ENCODE measurements at regions not wholly inside any gene's neighbourhood (a gene's known extent, or its start where the extent isn't known, plus 50 kb on each side); places are given as distances from the start of the nearest gene placed in this dataset.
"Not testable (repeated sequence)": the region's sequence is repeated elsewhere in the genome, so short reads cannot be mapped to it uniquely, and the experiment has no call there.

DNA sequence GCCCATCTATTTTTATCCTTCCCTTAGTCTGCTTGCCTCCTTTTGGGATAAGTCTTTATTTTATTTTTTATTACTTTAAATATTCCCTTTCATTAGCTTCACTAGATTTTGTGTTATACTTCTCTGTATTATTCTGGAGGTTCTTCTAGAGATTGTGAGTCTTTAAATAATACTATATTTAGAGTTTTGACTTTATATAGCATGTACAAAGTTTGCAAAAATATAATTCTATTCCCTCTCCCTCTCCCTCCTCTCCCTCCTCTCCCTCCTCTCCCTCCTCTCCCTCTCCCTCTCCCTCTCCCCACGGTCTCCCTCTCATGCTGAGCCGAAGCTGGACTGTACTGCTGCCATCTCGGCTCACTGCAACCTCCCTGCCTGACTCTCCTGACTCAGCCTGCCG, 298.5 kb upstream of the DYNLRB2 start:
- H3K36me3 Mint-ChIP-seq; H3K4me3 Mint-ChIP-seq; H3K27me3 ChIP-seq (ENCODE audit: control insufficient read depth, insufficient read depth, low read length); H3K36me3 ChIP-seq (ENCODE audit: control insufficient read depth, insufficient read depth, low read length); H3K9me3 ChIP-seq (ENCODE audit: control insufficient read depth in 2 of 2, low read length in 2 of 2); H3K4me3 ChIP-seq (ENCODE audit: low read depth, low read length); H3K27ac Mint-ChIP-seq; ATAC-seq (ENCODE audit: low read depth in 2 of 2); H3K4me1 ChIP-seq (ENCODE audit: control insufficient read depth, insufficient read depth, low read length, poor library complexity, severe bottlenecking); H3K9me3 Mint-ChIP-seq; H3K4me1 Mint-ChIP-seq; H3K27ac ChIP-seq (ENCODE audit: insufficient read depth, low read length, poor library complexity, severe bottlenecking); H3K27me3 Mint-ChIP-seq; DNase-seq: not testable (repeated sequence)

- Mint-ChIP-seq H3K27ac (no peak overlapping the region), H3K27me3 (no peaks in the 10 kb centered on the region), H3K36me3 (no peaks in the 10 kb centered on the region), H3K4me3 (no peak overlapping the region), H3K4me1 (no peaks in the 10 kb centered on the region), H3K9me3 (peaks cover 0 to 2% (median 0%) of the 10 kb centered on the region in 7 donors)
- DNase-seq (no peak), ATAC-seq (ENCODE audit: low read depth in 2 of 2) (no peak)
- H3K9me3 ChIP-seq (ENCODE audit: control insufficient read depth in 2 of 2, low read length in 2 of 2) = no peaks in the 10 kb centered on the region
- no peaks in the 10 kb centered on the region for H3K27me3 ChIP-seq (ENCODE audit: control insufficient read depth, insufficient read depth, low read length)
- H3K36me3 ChIP-seq (ENCODE audit: control insufficient read depth, insufficient read depth, low read length) = no peaks in the 10 kb centered on the region
- no peaks in the 10 kb centered on the region for H3K4me1 ChIP-seq (ENCODE audit: control insufficient read depth, insufficient read depth, low read length, poor library complexity, severe bottlenecking)
- no peak overlapping the region for H3K4me3 ChIP-seq (ENCODE audit: low read depth, low read length)
- H3K27ac ChIP-seq (ENCODE audit: insufficient read depth, low read length, poor library complexity, severe bottlenecking) = no peak overlapping the region
Measured at GRCh38 chr16:80233097-80233835, 307.5 kb upstream of the DYNLRB2 start.

DNA sequence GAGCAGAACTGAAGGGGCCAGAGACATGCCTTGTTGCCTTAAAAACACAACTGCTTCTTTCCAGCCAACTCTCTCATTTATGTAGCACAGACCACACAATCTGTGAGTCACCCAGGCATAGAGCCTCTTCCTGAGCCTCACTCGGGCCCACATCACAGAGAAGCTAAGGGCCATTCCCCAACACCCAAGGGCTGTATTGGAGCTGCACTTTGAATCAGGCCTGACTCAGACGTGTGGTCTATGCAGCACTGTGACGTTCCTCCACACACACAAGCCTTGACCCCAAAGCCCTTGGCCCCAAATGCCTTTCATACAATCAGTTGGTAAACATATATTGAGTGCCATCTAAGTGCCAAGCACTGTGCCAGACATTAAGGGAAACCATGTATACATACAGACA, 308.9 kb upstream of the DYNLRB2 start:
- DNase-seq = no peak
- H3K9me3 ChIP-seq (ENCODE audit: control insufficient read depth in 2 of 2, low read length in 2 of 2) = no peaks in the 10 kb centered on the region
- Mint-ChIP-seq H3K27ac (no peak overlapping the region), H3K9me3 (peaks cover 0 to 2% (median 0%) of the 10 kb centered on the region in 7 donors), H3K36me3 (no peaks in the 10 kb centered on the region), H3K27me3 (no peaks in the 10 kb centered on the region), H3K4me3 (no peak overlapping the region), H3K4me1 (no peaks in the 10 kb centered on the region)
- no peaks in the 10 kb centered on the region for H3K36me3 ChIP-seq (ENCODE audit: control insufficient read depth, insufficient read depth, low read length)
- no peaks in the 10 kb centered on the region for H3K27me3 ChIP-seq (ENCODE audit: control insufficient read depth, insufficient read depth, low read length)
- ATAC-seq (ENCODE audit: low read depth in 2 of 2) = no peak
- H3K27ac ChIP-seq (ENCODE audit: insufficient read depth, low read length, poor library complexity, severe bottlenecking) = no peak overlapping the region
- H3K4me3 ChIP-seq (ENCODE audit: low read depth, low read length) = no peak overlapping the region
- no peaks in the 10 kb centered on the region for H3K4me1 ChIP-seq (ENCODE audit: control insufficient read depth, insufficient read depth, low read length, poor library complexity, severe bottlenecking)

DNA sequence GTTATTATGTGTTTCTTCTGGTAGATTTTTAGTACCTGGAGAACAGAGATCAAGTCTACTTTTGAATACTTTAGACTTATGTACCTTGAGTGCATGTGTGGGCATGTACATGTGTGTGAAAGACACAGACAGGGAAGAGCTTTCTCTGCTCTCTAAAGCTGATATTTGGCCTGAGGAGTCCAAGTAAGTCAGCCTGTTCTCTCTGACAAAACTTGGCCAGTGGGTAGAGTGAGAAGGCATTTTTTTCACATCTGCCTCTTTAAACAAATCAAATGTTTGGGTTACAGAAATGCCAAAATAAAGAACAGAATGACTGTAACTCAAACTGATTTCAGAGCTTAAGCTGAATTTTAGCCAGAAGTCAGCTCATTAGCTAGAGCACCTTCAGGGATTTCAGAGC, 309.7 kb upstream of the DYNLRB2 start:
- Histone ChIP-seq H3K4me3 (ENCODE audit: low read depth, low read length) (no peak overlapping the region), H3K9me3 (ENCODE audit: control insufficient read depth in 2 of 2, low read length in 2 of 2) (peaks cover 4 to 6% of the 10 kb centered on the region in 2 experiments), H3K36me3 (ENCODE audit: control insufficient read depth, insufficient read depth, low read length) (no peaks in the 10 kb centered on the region), H3K27me3 (ENCODE audit: control insufficient read depth, insufficient read depth, low read length) (no peaks in the 10 kb centered on the region), H3K27ac (ENCODE audit: insufficient read depth, low read length, poor library complexity, severe bottlenecking) (no peak overlapping the region), H3K4me1 (ENCODE audit: control insufficient read depth, insufficient read depth, low read length, poor library complexity, severe bottlenecking) (no peaks in the 10 kb centered on the region)
- no peaks in the 10 kb centered on the region for H3K27me3 Mint-ChIP-seq
- no peak overlapping the region for H3K27ac Mint-ChIP-seq
- H3K4me3 Mint-ChIP-seq = no peak overlapping the region
- no peak for ATAC-seq (ENCODE audit: low read depth in 2 of 2)
- DNase-seq = no peak
- no peaks in the 10 kb centered on the region for H3K36me3 Mint-ChIP-seq
- no peaks in the 10 kb centered on the region for H3K4me1 Mint-ChIP-seq
- H3K9me3 Mint-ChIP-seq = peaks cover 0 to 9% (median 2%) of the 10 kb centered on the region in 7 donors

- no peaks in the 10 kb centered on the region for H3K36me3 ChIP-seq (ENCODE audit: control insufficient read depth, insufficient read depth, low read length)
- no peaks in the 10 kb centered on the region for H3K4me1 Mint-ChIP-seq
- peaks cover 0 to 11% (median 3%) of the 10 kb centered on the region in 7 donors for H3K9me3 Mint-ChIP-seq
- no peak overlapping the region for H3K27ac Mint-ChIP-seq
- no peak for DNase-seq
- no peak for ATAC-seq (ENCODE audit: low read depth in 2 of 2)
- H3K4me3 ChIP-seq (ENCODE audit: low read depth, low read length) = no peak overlapping the region
- no peak overlapping the region for H3K27ac ChIP-seq (ENCODE audit: insufficient read depth, low read length, poor library complexity, severe bottlenecking)
- H3K4me1 ChIP-seq (ENCODE audit: control insufficient read depth, insufficient read depth, low read length, poor library complexity, severe bottlenecking) = no peaks in the 10 kb centered on the region
- peaks cover 5 to 9% of the 10 kb centered on the region in 2 experiments for H3K9me3 ChIP-seq (ENCODE audit: control insufficient read depth in 2 of 2, low read length in 2 of 2)
- H3K4me3 Mint-ChIP-seq = no peak overlapping the region
- H3K27me3 ChIP-seq (ENCODE audit: control insufficient read depth, insufficient read depth, low read length) = no peaks in the 10 kb centered on the region
- no peaks in the 10 kb centered on the region for H3K27me3 Mint-ChIP-seq
- no peaks in the 10 kb centered on the region for H3K36me3 Mint-ChIP-seq
Measured at GRCh38 chr16:80230328-80231120, 310.3 kb upstream of the DYNLRB2 start.

DNA sequence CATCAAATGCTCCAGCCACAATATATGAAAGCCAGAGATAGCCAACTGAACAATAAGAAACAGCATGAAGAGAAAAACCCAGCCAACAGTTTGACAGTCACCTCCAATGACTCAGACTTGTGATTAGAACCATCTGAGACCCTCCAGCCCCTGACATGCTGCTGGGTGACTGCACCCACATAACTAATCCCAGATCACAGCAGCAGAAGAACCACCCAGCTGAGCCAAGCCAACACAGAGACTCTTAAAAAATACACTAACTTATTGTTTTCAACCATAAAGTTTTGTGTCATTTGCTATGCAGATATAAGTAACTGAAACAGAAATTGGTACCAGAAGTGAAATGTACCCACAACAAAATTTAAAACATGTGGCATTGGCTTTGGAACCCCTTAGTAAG, 314.3 kb upstream of the DYNLRB2 start:
- H3K9me3 ChIP-seq (ENCODE audit: control insufficient read depth in 2 of 2, low read length in 2 of 2) = peaks cover 5 to 9% of the 10 kb centered on the region in 2 experiments
- H3K27ac ChIP-seq (ENCODE audit: insufficient read depth, low read length, poor library complexity, severe bottlenecking) = no peak overlapping the region
- Mint-ChIP-seq H3K9me3 (peaks cover 1 to 11% (median 4%) of the 10 kb centered on the region in 7 donors), H3K4me1 (no peaks in the 10 kb centered on the region), H3K4me3 (no peak overlapping the region), H3K27ac (no peak overlapping the region), H3K27me3 (no peaks in the 10 kb centered on the region), H3K36me3 (no peaks in the 10 kb centered on the region)
- no peak for ATAC-seq (ENCODE audit: low read depth in 2 of 2)
- H3K4me3 ChIP-seq (ENCODE audit: low read depth, low read length) = no peak overlapping the region
- H3K36me3 ChIP-seq (ENCODE audit: control insufficient read depth, insufficient read depth, low read length) = no peaks in the 10 kb centered on the region
- DNase-seq = no peak
- H3K4me1 ChIP-seq (ENCODE audit: control insufficient read depth, insufficient read depth, low read length, poor library complexity, severe bottlenecking) = no peaks in the 10 kb centered on the region
- no peaks in the 10 kb centered on the region for H3K27me3 ChIP-seq (ENCODE audit: control insufficient read depth, insufficient read depth, low read length)

GRCh38 chr16:80210787-80211186, 330.0 kb upstream of the DYNLRB2 start:
- Histone ChIP-seq H3K36me3 (ENCODE audit: control insufficient read depth, insufficient read depth, low read length) (no peaks in the 10 kb centered on the region), H3K27me3 (ENCODE audit: control insufficient read depth, insufficient read depth, low read length) (peaks cover 1% of the 10 kb centered on the region), H3K9me3 (ENCODE audit: control insufficient read depth in 2 of 2, low read length in 2 of 2) (no peaks in the 10 kb centered on the region), H3K4me3 (ENCODE audit: low read depth, low read length) (no peak overlapping the region), H3K4me1 (ENCODE audit: control insufficient read depth, insufficient read depth, low read length, poor library complexity, severe bottlenecking) (no peaks in the 10 kb centered on the region), H3K27ac (ENCODE audit: insufficient read depth, low read length, poor library complexity, severe bottlenecking) (no peak overlapping the region)
- Mint-ChIP-seq H3K27me3 (peaks cover 3% of the 10 kb centered on the region), H3K9me3 (peaks cover 0 to 9% (median 0%) of the 10 kb centered on the region in 7 donors), H3K4me1 (no peaks in the 10 kb centered on the region), H3K27ac (no peak overlapping the region), H3K4me3 (no peak overlapping the region), H3K36me3 (no peaks in the 10 kb centered on the region)
- ATAC-seq (ENCODE audit: low read depth in 2 of 2) = no peak
- no peak for DNase-seq

- H3K9me3 Mint-ChIP-seq = peaks cover 0 to 2% (median 0%) of the 10 kb centered on the region in 7 donors
- no peaks in the 10 kb centered on the region for H3K36me3 Mint-ChIP-seq
- no peaks in the 10 kb centered on the region for H3K27me3 Mint-ChIP-seq
- Histone ChIP-seq H3K4me3 (ENCODE audit: low read depth, low read length) (no peak overlapping the region), H3K9me3 (ENCODE audit: control insufficient read depth in 2 of 2, low read length in 2 of 2) (no peaks in the 10 kb centered on the region), H3K36me3 (ENCODE audit: control insufficient read depth, insufficient read depth, low read length) (no peaks in the 10 kb centered on the region), H3K4me1 (ENCODE audit: control insufficient read depth, insufficient read depth, low read length, poor library complexity, severe bottlenecking) (no peaks in the 10 kb centered on the region), H3K27me3 (ENCODE audit: control insufficient read depth, insufficient read depth, low read length) (no peaks in the 10 kb centered on the region), H3K27ac (ENCODE audit: insufficient read depth, low read length, poor library complexity, severe bottlenecking) (no peak overlapping the region)
- no peak overlapping the region for H3K4me3 Mint-ChIP-seq
- no peaks in the 10 kb centered on the region for H3K4me1 Mint-ChIP-seq
- no peak overlapping the region for H3K27ac Mint-ChIP-seq
- no peak for ATAC-seq (ENCODE audit: low read depth in 2 of 2)
- DNase-seq = no peak
Measured at GRCh38 chr16:80208743-80209142, 332.1 kb upstream of the DYNLRB2 start.

Data from CD4-positive, CD25-positive, alpha-beta regulatory T cell (primary cell).